ENCODE measurements at regions not wholly inside any gene's neighbourhood (a gene's known extent, or its start where the extent isn't known, plus 50 kb on each side); places are given as distances from the start of the nearest gene placed in this dataset.

DNA sequence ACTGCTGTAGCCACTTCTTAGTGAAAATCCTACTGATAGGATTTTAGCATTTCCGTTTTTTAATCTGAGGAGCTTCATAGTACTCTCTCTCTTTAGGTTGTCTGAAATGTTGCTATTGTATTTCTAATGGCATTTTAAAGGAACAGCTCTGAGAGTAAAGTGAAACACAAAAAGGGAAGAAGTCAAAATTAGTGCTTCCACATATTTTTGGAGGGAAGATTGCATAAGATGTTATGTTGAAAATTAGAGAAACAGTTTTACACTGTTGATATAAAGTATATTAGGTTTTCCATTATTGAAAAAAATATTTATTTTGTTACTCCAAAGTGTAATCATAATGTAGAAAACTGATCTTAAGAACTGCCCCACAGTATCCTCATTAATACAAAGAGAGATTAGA lies 525.1 kb downstream of the TAF11L14 start:
- H3K9me3 Mint-ChIP-seq (ENCODE audit: low read depth, unreplicated experiment): peaks cover 12% of the 10 kb centered on the region
- H3K4me1 Mint-ChIP-seq (ENCODE audit: low read depth, unreplicated experiment): no peaks in the 10 kb centered on the region
- no peak overlapping the region for H3K4me3 Mint-ChIP-seq (ENCODE audit: low read depth, unreplicated experiment)
- H3K27ac Mint-ChIP-seq (ENCODE audit: unreplicated experiment): no peak overlapping the region
- no TSS peak for BruUV-seq (replicated peaks)
- intact Hi-C loops (cut with micrococcal nuclease; ENCODE audit: unreplicated experiment): no loop called here
- no peak for DNase-seq
- H3K36me3 Mint-ChIP-seq (ENCODE audit: insufficient read depth, unreplicated experiment): no peaks in the 10 kb centered on the region
- CTCF ChIA-PET: no interaction called here
- no peaks in the 10 kb centered on the region for H3K27me3 Mint-ChIP-seq (ENCODE audit: unreplicated experiment)
- TF ChIP-seq, protein P1, sequence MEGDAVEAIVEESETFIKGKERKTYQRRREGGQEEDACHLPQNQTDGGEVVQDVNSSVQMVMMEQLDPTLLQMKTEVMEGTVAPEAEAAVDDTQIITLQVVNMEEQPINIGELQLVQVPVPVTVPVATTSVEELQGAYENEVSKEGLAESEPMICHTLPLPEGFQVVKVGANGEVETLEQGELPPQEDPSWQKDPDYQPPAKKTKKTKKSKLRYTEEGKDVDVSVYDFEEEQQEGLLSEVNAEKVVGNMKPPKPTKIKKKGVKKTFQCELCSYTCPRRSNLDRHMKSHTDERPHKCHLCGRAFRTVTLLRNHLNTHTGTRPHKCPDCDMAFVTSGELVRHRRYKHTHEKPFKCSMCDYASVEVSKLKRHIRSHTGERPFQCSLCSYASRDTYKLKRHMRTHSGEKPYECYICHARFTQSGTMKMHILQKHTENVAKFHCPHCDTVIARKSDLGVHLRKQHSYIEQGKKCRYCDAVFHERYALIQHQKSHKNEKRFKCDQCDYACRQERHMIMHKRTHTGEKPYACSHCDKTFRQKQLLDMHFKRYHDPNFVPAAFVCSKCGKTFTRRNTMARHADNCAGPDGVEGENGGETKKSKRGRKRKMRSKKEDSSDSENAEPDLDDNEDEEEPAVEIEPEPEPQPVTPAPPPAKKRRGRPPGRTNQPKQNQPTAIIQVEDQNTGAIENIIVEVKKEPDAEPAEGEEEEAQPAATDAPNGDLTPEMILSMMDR (IDR thresholded peaks at IDR 0.05; ENCODE audit: unreplicated experiment): no peak

- DNase-seq: no peak
- H3K4me3 Mint-ChIP-seq (ENCODE audit: low read depth, unreplicated experiment): no peak overlapping the region
- TF ChIP-seq, protein P1 (IDR thresholded peaks at IDR 0.05; ENCODE audit: unreplicated experiment): no peak
- CTCF ChIA-PET: no interaction called here
- no peaks in the 10 kb centered on the region for H3K36me3 Mint-ChIP-seq (ENCODE audit: insufficient read depth, unreplicated experiment)
- H3K9me3 Mint-ChIP-seq (ENCODE audit: low read depth, unreplicated experiment): peaks cover 11% of the 10 kb centered on the region
- no peaks in the 10 kb centered on the region for H3K4me1 Mint-ChIP-seq (ENCODE audit: low read depth, unreplicated experiment)
- intact Hi-C loops (cut with micrococcal nuclease; ENCODE audit: unreplicated experiment): no loop called here
- no peak overlapping the region for H3K27ac Mint-ChIP-seq (ENCODE audit: unreplicated experiment)
- no TSS peak for BruUV-seq (replicated peaks)
- no peaks in the 10 kb centered on the region for H3K27me3 Mint-ChIP-seq (ENCODE audit: unreplicated experiment)
Observed at GRCh38 chr5:18171684-18172083, 537.4 kb downstream of the TAF11L14 start.

DNA sequence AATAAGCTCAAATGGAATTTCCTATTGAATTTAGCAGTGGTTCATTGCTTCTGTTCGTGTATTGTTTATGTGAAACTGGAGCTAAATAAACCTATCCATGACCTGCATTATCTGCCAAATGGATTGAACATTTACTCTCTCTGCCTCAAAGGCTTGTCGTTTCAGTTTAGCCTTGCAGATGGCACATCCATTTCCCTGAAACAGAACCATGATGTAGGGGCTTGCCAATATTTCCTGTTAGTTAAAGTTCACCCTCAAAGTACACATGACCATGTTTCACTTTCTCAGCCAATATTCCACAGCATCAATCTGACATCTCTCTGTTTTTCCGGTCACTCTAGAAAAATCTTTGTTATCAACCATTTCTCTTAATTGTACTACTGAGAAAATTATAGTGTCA lies 545.3 kb downstream of the TAF11L14 start:
- no peaks in the 10 kb centered on the region for H3K9me3 Mint-ChIP-seq (ENCODE audit: low read depth, unreplicated experiment)
- no peaks in the 10 kb centered on the region for H3K4me1 Mint-ChIP-seq (ENCODE audit: low read depth, unreplicated experiment)
- DNase-seq: no peak
- no peak overlapping the region for H3K4me3 Mint-ChIP-seq (ENCODE audit: low read depth, unreplicated experiment)
- no peaks in the 10 kb centered on the region for H3K36me3 Mint-ChIP-seq (ENCODE audit: insufficient read depth, unreplicated experiment)
- TF ChIP-seq, protein P1 (IDR thresholded peaks at IDR 0.05; ENCODE audit: unreplicated experiment): no peak
- CTCF ChIA-PET: no interaction called here
- intact Hi-C loops (cut with micrococcal nuclease; ENCODE audit: unreplicated experiment): no loop called here
- no TSS peak for BruUV-seq (replicated peaks)
- H3K27ac Mint-ChIP-seq (ENCODE audit: unreplicated experiment): no peak overlapping the region
- no peaks in the 10 kb centered on the region for H3K27me3 Mint-ChIP-seq (ENCODE audit: unreplicated experiment)

GRCh38 chr5:18181575-18181974 lies 547.3 kb downstream of the TAF11L14 start:
- Mint-ChIP-seq H3K36me3 (ENCODE audit: insufficient read depth, unreplicated experiment) (no peaks in the 10 kb centered on the region), H3K9me3 (ENCODE audit: low read depth, unreplicated experiment) (no peaks in the 10 kb centered on the region), H3K4me3 (ENCODE audit: low read depth, unreplicated experiment) (no peak overlapping the region), H3K27me3 (ENCODE audit: unreplicated experiment) (no peaks in the 10 kb centered on the region), H3K27ac (ENCODE audit: unreplicated experiment) (no peak overlapping the region), H3K4me1 (ENCODE audit: low read depth, unreplicated experiment) (no peaks in the 10 kb centered on the region)
- TF ChIP-seq, protein P1 (IDR thresholded peaks at IDR 0.05; ENCODE audit: unreplicated experiment): no peak
- CTCF ChIA-PET: no interaction called here
- intact Hi-C loops (cut with micrococcal nuclease; ENCODE audit: unreplicated experiment): no loop called here
- no peak for DNase-seq
- no TSS peak for BruUV-seq (replicated peaks)

GRCh38 chr5:18195910-18196309 lies 561.6 kb downstream of the TAF11L14 start:
- TF ChIP-seq, protein P1 (IDR thresholded peaks at IDR 0.05; ENCODE audit: unreplicated experiment): no peak
- Mint-ChIP-seq H3K4me3 (ENCODE audit: low read depth, unreplicated experiment) (no peak overlapping the region), H3K9me3 (ENCODE audit: low read depth, unreplicated experiment) (peaks cover 12% of the 10 kb centered on the region)

More at GRCh38 chr5:18195910-18196309, 561.6 kb downstream of the TAF11L14 start:
- no peak overlapping the region for H3K27ac Mint-ChIP-seq (ENCODE audit: unreplicated experiment)
- H3K36me3 Mint-ChIP-seq (ENCODE audit: insufficient read depth, unreplicated experiment): no peaks in the 10 kb centered on the region
- no peak for DNase-seq
- intact Hi-C loops (cut with micrococcal nuclease; ENCODE audit: unreplicated experiment): no loop called here
- no peaks in the 10 kb centered on the region for H3K27me3 Mint-ChIP-seq (ENCODE audit: unreplicated experiment)
- H3K4me1 Mint-ChIP-seq (ENCODE audit: low read depth, unreplicated experiment): no peaks in the 10 kb centered on the region
- no TSS peak for BruUV-seq (replicated peaks)
- CTCF ChIA-PET: no interaction called here
